Fibroblast of lung (primary cell): ENCODE measurements at regions not wholly inside any gene's neighbourhood (a gene's known extent, or its start where the extent isn't known, plus 50 kb on each side); places are given as distances from the start of the nearest gene placed in this dataset.
"Not testable (repeated sequence)": the region's sequence is repeated elsewhere in the genome, so short reads cannot be mapped to it uniquely, and the experiment has no call there.

Source experiments
- DNase-seq, 2 donors: peaks; one replicate each; pipeline versions ENCODE4 v3.0.0 to v3.0.0-alpha.2; 2010; ENCODE audit warnings: low read depth in 2 of 2
- H2AFZ ChIP-seq: 2 replicates; pipeline ENCODE4 v1.5.1; 2012; ENCODE audit warnings: low read length, control low read depth, inconsistent platforms
- H3K27ac ChIP-seq: 2 replicates; pipeline ENCODE4 v1.5.1; 2011; ENCODE audit warnings: low read length, control low read depth; ENCODE audit not compliant: insufficient read depth
- H3K27me3 ChIP-seq: 2 replicates; pipeline ENCODE4 v1.5.1; 2011; ENCODE audit warnings: mild to moderate bottlenecking, low read length; ENCODE audit not compliant: control insufficient read depth, insufficient read depth
- H3K36me3 ChIP-seq: 2 replicates; pipeline ENCODE4 v1.5.1; 2011; ENCODE audit warnings: low read length; ENCODE audit not compliant: control insufficient read depth, insufficient read depth
- H3K4me1 ChIP-seq: 2 replicates; pipeline ENCODE4 v1.5.1; 2011; ENCODE audit warnings: low read length; ENCODE audit not compliant: control insufficient read depth, insufficient read depth; ENCODE audit errors: extremely low read depth
- H3K4me2 ChIP-seq: 2 replicates; pipeline ENCODE4 v1.5.1; 2011; ENCODE audit warnings: low read length, control low read depth; ENCODE audit not compliant: insufficient read depth; ENCODE audit errors: extremely low read depth
- H3K4me3 ChIP-seq, 4 experiments: fragments of 200-600 bp in 1 of 4; sonication (generic) in 1 of 4; replicated peaks in 1 of 4; 2 replicates each; pipeline ENCODE4 v1.5.1; 2011 to 2016; ENCODE audit warnings: low read length in 4 of 4, low read depth in 3 of 4, mild to moderate bottlenecking in 3 of 4, control low read depth in 2 of 4, inconsistent platforms in 1 of 4, mixed read lengths in 1 of 4; ENCODE audit not compliant: insufficient read depth in 1 of 4; ENCODE audit errors: control extremely low read depth in 1 of 4
- H3K79me2 ChIP-seq: 2 replicates; pipeline ENCODE4 v1.5.1; 2012; ENCODE audit warnings: mild to moderate bottlenecking, low read length, inconsistent platforms; ENCODE audit not compliant: control insufficient read depth, insufficient read depth
- H3K9ac ChIP-seq: 2 replicates; pipeline ENCODE4 v1.5.1; 2011; ENCODE audit warnings: mild to moderate bottlenecking, low read length, control low read depth; ENCODE audit not compliant: insufficient read depth
- H3K9me3 ChIP-seq: 2 replicates; pipeline ENCODE4 v1.5.1; 2012; ENCODE audit warnings: low read depth, low read length; ENCODE audit not compliant: control insufficient read depth, insufficient read depth
- H4K20me1 ChIP-seq: 2 replicates; pipeline ENCODE4 v1.5.1; 2011; ENCODE audit warnings: low read length; ENCODE audit not compliant: control insufficient read depth, insufficient read depth; ENCODE audit errors: extremely low read depth
- EZH2 ChIP-seq: IDR thresholded peaks from 2 replicates; pipeline ENCODE4 v1.5.1; 2012; ENCODE audit warnings: low read length, control low read depth, mild to moderate bottlenecking; ENCODE audit errors: missing control alignments
- TF ChIP-seq, protein P1 (sequence below), 2 donors: IDR thresholded peaks in 1 of 2; conservative IDR thresholded peaks in 1 of 2; 1 replicate in 1 of 2; 2 replicates in 1 of 2; pipeline ENCODE4 v1.5.1; 2011 to 2012; ENCODE audit warnings: low read length in 2 of 2, control low read depth in 1 of 2, inconsistent platforms in 1 of 2, low read depth in 1 of 2, mild to moderate bottlenecking in 1 of 2

DNA sequence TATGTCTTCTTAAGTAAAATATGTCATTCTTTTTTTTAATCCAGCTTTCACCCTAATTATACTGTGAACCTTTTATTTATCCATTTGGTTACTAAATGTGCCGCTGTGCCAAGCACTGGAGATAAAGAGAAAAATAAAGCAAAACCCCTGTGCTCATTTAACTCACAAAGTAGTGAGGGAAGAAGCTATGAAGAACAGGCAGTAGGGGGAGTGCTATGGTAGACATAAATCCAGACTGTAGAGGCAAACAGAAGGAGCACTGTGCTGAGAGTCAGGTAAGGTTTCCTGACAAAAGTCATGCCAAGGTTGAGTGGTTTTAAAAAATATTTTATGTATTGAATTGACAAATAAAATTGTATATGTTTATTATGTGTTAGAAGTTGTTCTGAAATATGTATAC, 188.5 kb upstream of the SYT10 start:
- H3K27me3 ChIP-seq, result no peaks in the 10 kb centered on the region
- H3K4me3 ChIP-seq, result no peak overlapping the region

DNA sequence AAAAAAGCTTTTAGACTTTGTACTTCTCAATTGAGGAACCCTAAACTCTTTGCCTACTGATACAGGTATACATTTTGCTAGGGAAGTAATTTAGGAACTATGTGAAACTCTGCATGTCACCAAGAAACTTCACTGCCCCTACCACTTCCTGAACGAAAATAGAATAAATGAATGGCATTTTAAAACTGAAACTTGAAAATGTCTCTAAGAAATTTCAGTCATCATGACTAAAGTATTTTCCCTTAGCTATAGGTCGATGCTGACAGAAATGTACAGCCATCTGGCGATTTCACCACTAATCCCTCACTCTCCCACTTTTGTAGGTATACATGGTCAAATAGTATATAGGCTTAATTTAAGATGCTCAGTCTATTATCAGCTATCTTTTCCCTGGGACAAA, 194.9 kb upstream of the SYT10 start:
- no peak for DNase-seq
- Histone ChIP-seq H3K4me2 (no peak overlapping the region), H2AFZ (no peak overlapping the region), H3K27me3 (no peaks in the 10 kb centered on the region), H3K4me1 (no peaks in the 10 kb centered on the region), H4K20me1 (no peaks in the 10 kb centered on the region), H3K9me3 (no peaks in the 10 kb centered on the region), H3K9ac (no peak overlapping the region), H3K27ac (no peak overlapping the region), H3K79me2 (no peaks in the 10 kb centered on the region), H3K36me3 (no peaks in the 10 kb centered on the region), H3K4me3 (no peak overlapping the region)
- TF ChIP-seq, protein P1, sequence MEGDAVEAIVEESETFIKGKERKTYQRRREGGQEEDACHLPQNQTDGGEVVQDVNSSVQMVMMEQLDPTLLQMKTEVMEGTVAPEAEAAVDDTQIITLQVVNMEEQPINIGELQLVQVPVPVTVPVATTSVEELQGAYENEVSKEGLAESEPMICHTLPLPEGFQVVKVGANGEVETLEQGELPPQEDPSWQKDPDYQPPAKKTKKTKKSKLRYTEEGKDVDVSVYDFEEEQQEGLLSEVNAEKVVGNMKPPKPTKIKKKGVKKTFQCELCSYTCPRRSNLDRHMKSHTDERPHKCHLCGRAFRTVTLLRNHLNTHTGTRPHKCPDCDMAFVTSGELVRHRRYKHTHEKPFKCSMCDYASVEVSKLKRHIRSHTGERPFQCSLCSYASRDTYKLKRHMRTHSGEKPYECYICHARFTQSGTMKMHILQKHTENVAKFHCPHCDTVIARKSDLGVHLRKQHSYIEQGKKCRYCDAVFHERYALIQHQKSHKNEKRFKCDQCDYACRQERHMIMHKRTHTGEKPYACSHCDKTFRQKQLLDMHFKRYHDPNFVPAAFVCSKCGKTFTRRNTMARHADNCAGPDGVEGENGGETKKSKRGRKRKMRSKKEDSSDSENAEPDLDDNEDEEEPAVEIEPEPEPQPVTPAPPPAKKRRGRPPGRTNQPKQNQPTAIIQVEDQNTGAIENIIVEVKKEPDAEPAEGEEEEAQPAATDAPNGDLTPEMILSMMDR (conservative IDR thresholded peaks at IDR 0.05 in 1 of 2, IDR thresholded peaks at IDR 0.05 in 1 of 2; ENCODE audit: low read depth in 1 of 2, low read length in 2 of 2), result no peak

More for the DNA sequence above, 188.5 kb upstream of the SYT10 start:
- no peaks in the 10 kb centered on the region for H3K9me3 ChIP-seq
- H2AFZ ChIP-seq, result no peak overlapping the region
- H3K27ac ChIP-seq, result no peak overlapping the region
- no peak for TF ChIP-seq EZH2
- TF ChIP-seq, protein P1 (conservative IDR thresholded peaks at IDR 0.05 in 1 of 2, IDR thresholded peaks at IDR 0.05 in 1 of 2; ENCODE audit: low read depth in 1 of 2, low read length in 2 of 2), result no peak
- H3K36me3 ChIP-seq, result no peaks in the 10 kb centered on the region
- H3K4me1 ChIP-seq, result no peaks in the 10 kb centered on the region
- DNase-seq, result no peak
- no peaks in the 10 kb centered on the region for H3K79me2 ChIP-seq
- no peak overlapping the region for H3K9ac ChIP-seq
- H4K20me1 ChIP-seq, result no peaks in the 10 kb centered on the region
- H3K4me2 ChIP-seq, result no peak overlapping the region

DNA sequence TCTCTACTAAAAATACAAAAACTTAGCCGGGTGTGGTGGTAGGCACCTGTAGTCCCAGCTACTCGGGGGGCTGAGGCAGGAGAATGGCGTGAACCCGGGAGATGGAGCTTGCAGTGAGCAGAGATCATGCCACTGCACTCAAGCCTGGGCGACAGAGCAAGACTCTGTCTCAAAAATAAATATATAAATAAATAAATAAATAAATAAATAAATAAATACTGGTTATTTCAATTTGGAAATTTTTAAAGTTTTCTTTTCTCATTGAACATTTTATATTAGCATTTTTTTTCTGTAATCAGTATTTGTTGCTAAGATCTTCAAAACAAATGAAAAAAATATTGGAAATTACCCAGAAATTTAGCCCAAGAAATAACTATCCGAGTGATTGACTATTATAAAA, 197.3 kb upstream of the SYT10 start:
- H3K27ac ChIP-seq, H3K9me3 ChIP-seq, H2AFZ ChIP-seq, H4K20me1 ChIP-seq, H3K4me2 ChIP-seq, H3K9ac ChIP-seq, H3K4me1 ChIP-seq, DNase-seq, H3K36me3 ChIP-seq, H3K27me3 ChIP-seq, H3K79me2 ChIP-seq, H3K4me3 ChIP-seq: not testable (repeated sequence)

DNA sequence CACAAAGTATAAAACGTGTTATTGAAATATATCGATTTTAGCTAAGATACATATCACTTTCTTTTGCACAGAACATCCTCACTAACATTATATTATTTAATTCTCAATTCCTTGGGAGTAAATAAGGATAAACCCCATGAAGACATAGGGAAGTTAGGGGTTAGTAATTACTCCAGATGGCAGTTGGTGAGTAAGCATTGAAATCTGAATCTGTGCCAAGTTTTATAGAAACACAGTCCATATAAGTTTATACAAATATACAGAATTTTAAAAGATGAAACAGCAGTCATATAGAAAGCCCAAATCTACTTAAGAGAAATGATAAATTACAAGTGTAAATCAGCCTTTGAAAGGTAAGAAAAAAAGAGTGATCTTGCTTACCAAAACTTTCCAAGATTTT, 200.4 kb upstream of the SYT10 start:
- Histone ChIP-seq H3K9ac (no peak overlapping the region), H3K4me2 (no peak overlapping the region), H3K79me2 (no peaks in the 10 kb centered on the region), H3K36me3 (no peaks in the 10 kb centered on the region), H3K4me3 (no peak overlapping the region), H3K27ac (no peak overlapping the region), H2AFZ (no peak overlapping the region), H3K9me3 (no peaks in the 10 kb centered on the region), H3K4me1 (no peaks in the 10 kb centered on the region), H4K20me1 (no peaks in the 10 kb centered on the region), H3K27me3 (no peaks in the 10 kb centered on the region)
- TF ChIP-seq, protein P1 (conservative IDR thresholded peaks at IDR 0.05 in 1 of 2, IDR thresholded peaks at IDR 0.05 in 1 of 2; ENCODE audit: low read depth in 1 of 2, low read length in 2 of 2), result no peak
- TF ChIP-seq EZH2, result no peak
- DNase-seq, result no peak
